ENCODE measurements at regions not wholly inside any gene's neighbourhood (a gene's known extent, or its start where the extent isn't known, plus 50 kb on each side); places are given as distances from the start of the nearest gene placed in this dataset.

DNA sequence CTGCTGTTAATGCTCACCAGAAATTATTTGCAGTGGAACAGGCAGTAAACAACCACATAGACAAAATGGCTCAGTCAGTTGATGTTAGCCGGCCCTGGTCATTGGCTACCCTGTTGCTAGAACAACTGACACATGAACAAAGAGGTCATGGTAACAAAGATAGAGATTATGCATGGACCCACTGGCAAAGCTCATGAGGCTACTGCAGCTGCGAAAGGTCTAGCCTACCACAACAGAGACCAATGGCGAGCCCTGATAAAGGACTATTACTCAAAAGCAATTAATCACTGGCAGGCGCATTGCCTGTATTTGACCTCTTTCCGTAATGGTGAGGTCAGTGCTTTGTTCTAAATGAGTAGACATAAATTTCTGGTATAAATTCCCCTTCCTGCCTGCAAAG, 474.2 kb downstream of the DSC3 start:
- H4K91ac ChIP-seq (replicated peaks; ENCODE audit: insufficient read length, low read length), result no peak overlapping the region
- H3K9me3 ChIP-seq (ENCODE audit: insufficient read depth in 2 of 2, low read depth in 1 of 2, low read length in 1 of 2), result no peaks in the 10 kb centered on the region
- CTCF ChIA-PET (ENCODE audit: partially characterized antibody), result no interaction called here
- H4K8ac ChIP-seq (ENCODE audit: extremely low read depth, insufficient read depth, low read length), result no peak overlapping the region
- FAIRE-seq (no peak), DNase-seq (ENCODE audit: low read depth in 1 of 2, low spot score in 2 of 2) (no peak)
- no peaks in the 10 kb centered on the region for H3K79me1 ChIP-seq (ENCODE audit: low read depth, low read length)
- no peak overlapping the region for H3K18ac ChIP-seq (ENCODE audit: extremely low read depth, low read length)
- H4K20me1 ChIP-seq (replicated peaks in 1 of 2; ENCODE audit: control insufficient read depth in 1 of 2, insufficient read depth in 2 of 2, low read length in 2 of 2), result no peaks in the 10 kb centered on the region
- no peak overlapping the region for H3K4me3 ChIP-seq (ENCODE audit: extremely low read depth in 1 of 4, insufficient read depth in 2 of 4, low read depth in 3 of 4, low read length in 4 of 4)
- no peak overlapping the region for H3K4ac ChIP-seq (replicated peaks; ENCODE audit: insufficient read length, low read depth, low read length)
- no peak overlapping the region for H2BK120ac ChIP-seq (replicated peaks; ENCODE audit: low read depth, low read length)
- 89% methylated on average over 5 of the region's 5 CpGs; no CpG with 5 or more reads in 1 of the 2 experiments for WGBS, 2 experiments (ENCODE audit: extremely low coverage in 1 of 2, insufficient coverage in 1 of 2, insufficient read length in 1 of 2, insufficient replicate concordance in 2 of 2, low coverage in 1 of 2, low lambda C conversion rate in 2 of 2, missing lambda C conversion rate in 1 of 2)
- H2BK20ac ChIP-seq (ENCODE audit: low read length), result no peak overlapping the region
- no peaks in the 10 kb centered on the region for H3K27me3 ChIP-seq (replicated peaks in 1 of 4; ENCODE audit: control insufficient read depth in 3 of 4, extremely low read depth in 1 of 4, insufficient read depth in 3 of 4, low read length in 3 of 4)
- H2BK15ac ChIP-seq (ENCODE audit: low read length), result no peak overlapping the region
- no peak overlapping the region for H3K9ac ChIP-seq (replicated peaks in 1 of 4; ENCODE audit: extremely low read depth in 1 of 4, low read depth in 3 of 4, low read length in 3 of 4)
- H2BK5ac ChIP-seq (ENCODE audit: low read depth, low read length), result no peak overlapping the region
- no peak overlapping the region for H4K5ac ChIP-seq (ENCODE audit: insufficient read length, low read depth, low read length)
- H3K27ac ChIP-seq (ENCODE audit: low read depth, low read length), result no peak overlapping the region
- no peak overlapping the region for H3K4me2 ChIP-seq (ENCODE audit: insufficient read depth in 1 of 2, low read depth in 2 of 2, low read length in 2 of 2)
- no peak overlapping the region for H2AK5ac ChIP-seq (ENCODE audit: low read depth, low read length)
- H3K56ac ChIP-seq (replicated peaks; ENCODE audit: insufficient read length, low read depth, low read length), result no peak overlapping the region
- no peaks in the 10 kb centered on the region for H3K4me1 ChIP-seq (replicated peaks in 1 of 4; ENCODE audit: control insufficient read depth in 3 of 4, insufficient read depth in 4 of 4, low read length in 3 of 4)
- POLR2A ChIA-PET (ENCODE audit: partially characterized antibody), result no interaction called here
- H3K14ac ChIP-seq (ENCODE audit: insufficient read length), result no peak overlapping the region
- H3K23me2 ChIP-seq (ENCODE audit: low read depth, low read length), result no peaks in the 10 kb centered on the region
- H2AFZ ChIP-seq (ENCODE audit: low read length), result no peak overlapping the region
- no peaks in the 10 kb centered on the region for H3K79me2 ChIP-seq (ENCODE audit: control insufficient read depth in 1 of 2, insufficient read depth in 2 of 2, low read length in 2 of 2)
- no peaks in the 10 kb centered on the region for H3K36me3 ChIP-seq (ENCODE audit: control insufficient read depth in 2 of 4, insufficient read depth in 4 of 4, low read length in 3 of 4)
- H3K23ac ChIP-seq (ENCODE audit: insufficient read length), result no peak overlapping the region
- no peak for TF ChIP-seq HDAC2 (IDR thresholded peaks at IDR 0.05; ENCODE audit: borderline replicate concordance in 1 of 2, low read depth in 2 of 2, low read length in 2 of 2)
- TF ChIP-seq RXRA (IDR thresholded peaks at IDR 0.05; ENCODE audit: insufficient read depth, low read depth, low read length), result no peak
- TF ChIP-seq TAF7 (optimal IDR thresholded peaks at IDR 0.05; ENCODE audit: borderline replicate concordance, low read depth, low read length), result no peak
- TF ChIP-seq YY1 (IDR thresholded peaks at IDR 0.05; ENCODE audit: low read depth, low read length), result no peak
- no peak for TF ChIP-seq EP300 (IDR thresholded peaks at IDR 0.05; ENCODE audit: borderline replicate concordance in 1 of 2, low read depth in 2 of 2, low read length in 2 of 2)
- no peak for TF ChIP-seq TCF12 (IDR thresholded peaks at IDR 0.05; ENCODE audit: low read depth, low read length)
- TF ChIP-seq GABPA (IDR thresholded peaks at IDR 0.05; ENCODE audit: borderline replicate concordance, insufficient read depth, low read length), result no peak
- TF ChIP-seq CTBP2 (IDR thresholded peaks at IDR 0.05; ENCODE audit: borderline replicate concordance, insufficient read depth, insufficient read length, low read length), result no peak
- TF ChIP-seq SIRT6 (IDR thresholded peaks at IDR 0.05; ENCODE audit: low read length), result no peak
- TF ChIP-seq TEAD4 (IDR thresholded peaks at IDR 0.05; ENCODE audit: low read depth, low read length), result no peak
- TF ChIP-seq SP4 (IDR thresholded peaks at IDR 0.05; ENCODE audit: low read length), result no peak
- TF ChIP-seq KDM1A (IDR thresholded peaks at IDR 0.05; ENCODE audit: borderline replicate concordance, low read length), result no peak
- no peak for TF ChIP-seq PHF8 (conservative IDR thresholded peaks at IDR 0.05; ENCODE audit: low read depth, low read length)
- TF ChIP-seq BCL11A (IDR thresholded peaks at IDR 0.05; ENCODE audit: low read depth in 2 of 2, low read length in 2 of 2), result no peak
- no peak overlapping the region for H2BK12ac ChIP-seq (ENCODE audit: low read depth, low read length)
